ENCODE measurements at regions not wholly inside any gene's neighbourhood (a gene's known extent, or its start where the extent isn't known, plus 50 kb on each side); places are given as distances from the start of the nearest gene placed in this dataset.
A peak's percentile ranks its signal among the peaks of the same experiment; 100 is the strongest.
"Not testable (repeated sequence)": the region's sequence is repeated elsewhere in the genome, so short reads cannot be mapped to it uniquely, and the experiment has no call there.

GRCh38 chr2:102871707-102872106 lies 109.9 kb downstream of the TMEM182 start:
- DNase-seq = no peak

- no peak for DNase-seq
These were observed 110.6 kb downstream of the TMEM182 start for GRCh38 chr2:102872388-102872787.

- DNase-seq = not testable (repeated sequence)
These were observed 117.7 kb downstream of the TMEM182 start for GRCh38 chr2:102879513-102879912.

GRCh38 chr2:102880731-102881130 lies 118.9 kb downstream of the TMEM182 start:
- no peak for DNase-seq

- DNase-seq = no peak
These were observed 124.5 kb downstream of the TMEM182 start for GRCh38 chr2:102886216-102886893.

- no peak for DNase-seq
These were observed 126.7 kb downstream of the TMEM182 start for GRCh38 chr2:102888514-102888913.

GRCh38 chr2:102891296-102891695 lies 129.5 kb downstream of the TMEM182 start:
- peak; percentile 93 to 95 for DNase-seq

- no peak for DNase-seq
These were observed 131.0 kb downstream of the TMEM182 start for GRCh38 chr2:102892698-102893310.

- DNase-seq = no peak
These were observed 132.0 kb downstream of the TMEM182 start for GRCh38 chr2:102893870-102894269.

- peak; percentile 78 to 79 for DNase-seq
These were observed 133.5 kb downstream of the TMEM182 start for GRCh38 chr2:102895376-102895775.

GRCh38 chr2:102909240-102909639 lies 147.4 kb downstream of the TMEM182 start:
- not testable (repeated sequence) for DNase-seq

- no peak for DNase-seq
These were observed 148.9 kb downstream of the TMEM182 start for GRCh38 chr2:102910724-102911123.

GRCh38 chr2:102915128-102915527 lies 153.3 kb downstream of the TMEM182 start:
- no peak for DNase-seq

- no peak for DNase-seq
These were observed 160.5 kb downstream of the TMEM182 start for GRCh38 chr2:102922321-102922720.

- no peak for DNase-seq
These were observed 163.2 kb downstream of the TMEM182 start for GRCh38 chr2:102925003-102925402.

GRCh38 chr2:102927854-102928267 lies 166.0 kb downstream of the TMEM182 start:
- no peak for DNase-seq

GRCh38 chr2:102929721-102930120 lies 167.9 kb downstream of the TMEM182 start:
- no peak for DNase-seq

- DNase-seq = no peak
These were observed 170.7 kb downstream of the TMEM182 start for GRCh38 chr2:102932501-102932900.

- DNase-seq = no peak
These were observed 177.4 kb downstream of the TMEM182 start for GRCh38 chr2:102939207-102939606.

GRCh38 chr2:102940684-102941083 lies 178.9 kb downstream of the TMEM182 start:
- DNase-seq = no peak

GRCh38 chr2:102942107-102942506 lies 180.3 kb downstream of the TMEM182 start:
- DNase-seq = no peak

GRCh38 chr2:102943251-102943650 lies 181.4 kb downstream of the TMEM182 start:
- DNase-seq = no peak

- DNase-seq = no peak
These were observed 188.6 kb downstream of the TMEM182 start for GRCh38 chr2:102950371-102950946.

- no peak for DNase-seq
These were observed 189.4 kb downstream of the TMEM182 start for GRCh38 chr2:102951249-102951648.

Data from inflammatory macrophage (primary cell).